ENCODE measurements at regions not wholly inside any gene's neighbourhood (a gene's known extent, or its start where the extent isn't known, plus 50 kb on each side); places are given as distances from the start of the nearest gene placed in this dataset.

DNA sequence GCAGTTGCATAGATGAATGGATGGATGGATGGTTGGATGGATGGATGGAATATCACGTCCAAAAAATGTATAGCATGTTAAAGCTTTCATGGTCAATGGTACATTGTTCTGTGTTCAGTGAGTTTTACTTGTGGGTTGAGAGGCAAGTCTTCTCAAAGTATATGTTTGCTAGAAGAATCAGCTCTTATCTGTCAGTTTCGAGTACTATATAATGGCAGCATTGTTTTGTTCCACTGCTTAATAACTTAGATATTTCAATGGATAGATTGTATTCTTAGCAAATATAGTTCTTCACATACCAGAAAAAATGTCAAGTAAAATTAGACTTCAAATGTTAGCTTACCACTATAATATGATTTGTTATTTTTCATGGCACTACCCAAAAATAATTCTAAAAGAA lies 100.9 kb upstream of the CDIN1 start:
- no peaks in the 10 kb centered on the region for H3K27me3 Mint-ChIP-seq (ENCODE audit: low read depth in 2 of 2)

DNA sequence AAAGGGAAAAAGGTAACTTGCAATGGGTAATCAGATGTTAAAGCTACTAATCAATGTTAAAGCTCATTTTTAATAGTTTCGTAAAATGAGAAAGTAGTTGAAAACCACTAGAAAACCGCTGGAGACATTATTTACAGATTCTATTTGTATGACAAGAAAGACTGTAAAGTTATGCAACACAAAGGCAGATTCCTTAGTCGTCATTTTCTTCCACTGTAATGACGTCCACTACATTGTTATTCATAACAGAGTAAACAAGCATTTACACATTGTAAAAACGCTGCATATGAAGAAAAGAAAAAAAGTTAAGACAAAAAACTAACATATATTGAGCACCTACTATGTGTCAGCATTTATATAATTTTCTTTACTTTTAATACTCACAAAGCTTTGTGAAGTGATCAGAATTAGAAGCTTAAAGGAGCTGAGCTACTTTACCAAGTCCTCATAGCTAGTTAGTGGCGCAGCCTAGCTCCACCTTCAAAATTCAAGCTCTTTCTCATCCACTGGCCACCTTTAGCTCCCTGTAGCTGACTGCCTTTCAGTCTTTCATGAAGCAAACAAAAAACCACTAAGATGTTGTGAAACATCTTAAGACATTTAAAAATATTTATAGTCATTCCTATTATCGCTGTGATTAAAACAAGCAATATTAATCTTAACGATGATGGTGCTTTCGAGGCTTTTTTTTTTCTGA lies 100.1 kb upstream of the CDIN1 start:
- intact Hi-C loops (cut with micrococcal nuclease), result no loop called here
- Mint-ChIP-seq H3K9me3 (peaks cover 0 to 4% of the 10 kb centered on the region in 2 donors), H3K36me3 (no peaks in the 10 kb centered on the region), H3K27me3 (ENCODE audit: low read depth in 2 of 2) (no peaks in the 10 kb centered on the region), H3K4me3 (no peak overlapping the region), H3K27ac (no peak overlapping the region), H3K4me1 (no peaks in the 10 kb centered on the region)
- no peaks in the 10 kb centered on the region for H3K9me3 ChIP-seq (ENCODE audit: control insufficient read depth, insufficient read depth, low read length)
- DNase-seq (no peak), ATAC-seq (no peak)
- TF ChIP-seq, protein P1, sequence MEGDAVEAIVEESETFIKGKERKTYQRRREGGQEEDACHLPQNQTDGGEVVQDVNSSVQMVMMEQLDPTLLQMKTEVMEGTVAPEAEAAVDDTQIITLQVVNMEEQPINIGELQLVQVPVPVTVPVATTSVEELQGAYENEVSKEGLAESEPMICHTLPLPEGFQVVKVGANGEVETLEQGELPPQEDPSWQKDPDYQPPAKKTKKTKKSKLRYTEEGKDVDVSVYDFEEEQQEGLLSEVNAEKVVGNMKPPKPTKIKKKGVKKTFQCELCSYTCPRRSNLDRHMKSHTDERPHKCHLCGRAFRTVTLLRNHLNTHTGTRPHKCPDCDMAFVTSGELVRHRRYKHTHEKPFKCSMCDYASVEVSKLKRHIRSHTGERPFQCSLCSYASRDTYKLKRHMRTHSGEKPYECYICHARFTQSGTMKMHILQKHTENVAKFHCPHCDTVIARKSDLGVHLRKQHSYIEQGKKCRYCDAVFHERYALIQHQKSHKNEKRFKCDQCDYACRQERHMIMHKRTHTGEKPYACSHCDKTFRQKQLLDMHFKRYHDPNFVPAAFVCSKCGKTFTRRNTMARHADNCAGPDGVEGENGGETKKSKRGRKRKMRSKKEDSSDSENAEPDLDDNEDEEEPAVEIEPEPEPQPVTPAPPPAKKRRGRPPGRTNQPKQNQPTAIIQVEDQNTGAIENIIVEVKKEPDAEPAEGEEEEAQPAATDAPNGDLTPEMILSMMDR (IDR thresholded peaks at IDR 0.05), result no peak
- WGBS (ENCODE audit: insufficient coverage), result 84% methylated on average over 6 of the region's 9 CpGs
- no peak overlapping the region for H3K4me3 ChIP-seq (ENCODE audit: low read length)
- no peaks in the 10 kb centered on the region for H3K36me3 ChIP-seq (ENCODE audit: control insufficient read depth, insufficient read depth, low read length)
- no peaks in the 10 kb centered on the region for H3K4me1 ChIP-seq (ENCODE audit: control insufficient read depth, insufficient read depth, low read length)
- no peaks in the 10 kb centered on the region for H3K27me3 ChIP-seq (ENCODE audit: control insufficient read depth, insufficient read depth, low read length)
- H3K27ac ChIP-seq (ENCODE audit: low read length), result no peak overlapping the region

More for the DNA sequence above, 100.9 kb upstream of the CDIN1 start:
- intact Hi-C loops (cut with micrococcal nuclease), result no loop called here
- Histone ChIP-seq H3K27ac (ENCODE audit: low read length) (no peak overlapping the region), H3K9me3 (ENCODE audit: control insufficient read depth, insufficient read depth, low read length) (no peaks in the 10 kb centered on the region), H3K36me3 (ENCODE audit: control insufficient read depth, insufficient read depth, low read length) (no peaks in the 10 kb centered on the region), H3K4me3 (ENCODE audit: low read length) (no peak overlapping the region), H3K4me1 (ENCODE audit: control insufficient read depth, insufficient read depth, low read length) (no peaks in the 10 kb centered on the region), H3K27me3 (ENCODE audit: control insufficient read depth, insufficient read depth, low read length) (no peaks in the 10 kb centered on the region)
- ATAC-seq, result no peak
- TF ChIP-seq, protein P1 (IDR thresholded peaks at IDR 0.05), result no peak
- no peaks in the 10 kb centered on the region for H3K4me1 Mint-ChIP-seq
- no peak for DNase-seq
- 73% methylated on average over 1 of the region's 2 CpGs for WGBS (ENCODE audit: insufficient coverage)
- H3K36me3 Mint-ChIP-seq, result no peaks in the 10 kb centered on the region
- no peak overlapping the region for H3K27ac Mint-ChIP-seq
- H3K4me3 Mint-ChIP-seq, result no peak overlapping the region
- H3K9me3 Mint-ChIP-seq, result peaks cover 0 to 4% of the 10 kb centered on the region in 2 donors

GRCh38 chr15:36481156-36481555 lies 98.3 kb upstream of the CDIN1 start:
- WGBS (ENCODE audit: insufficient coverage), result no CpG with 5 or more reads among the region's 1 CpG

More at GRCh38 chr15:36481156-36481555, 98.3 kb upstream of the CDIN1 start:
- Histone ChIP-seq H3K27ac (ENCODE audit: low read length) (no peak overlapping the region), H3K27me3 (ENCODE audit: control insufficient read depth, insufficient read depth, low read length) (no peaks in the 10 kb centered on the region), H3K4me3 (ENCODE audit: low read length) (no peak overlapping the region), H3K36me3 (ENCODE audit: control insufficient read depth, insufficient read depth, low read length) (no peaks in the 10 kb centered on the region), H3K4me1 (ENCODE audit: control insufficient read depth, insufficient read depth, low read length) (no peaks in the 10 kb centered on the region), H3K9me3 (ENCODE audit: control insufficient read depth, insufficient read depth, low read length) (no peaks in the 10 kb centered on the region)
- ATAC-seq, result no peak
- no peak overlapping the region for H3K27ac Mint-ChIP-seq
- no peak for DNase-seq
- TF ChIP-seq, protein P1 (IDR thresholded peaks at IDR 0.05), result no peak
- H3K4me3 Mint-ChIP-seq, result no peak overlapping the region
- intact Hi-C loops (cut with micrococcal nuclease), result no loop called here
- no peaks in the 10 kb centered on the region for H3K36me3 Mint-ChIP-seq
- H3K9me3 Mint-ChIP-seq, result peaks cover 2 to 3% of the 10 kb centered on the region in 2 donors
- no peaks in the 10 kb centered on the region for H3K4me1 Mint-ChIP-seq
- H3K27me3 Mint-ChIP-seq (ENCODE audit: low read depth in 2 of 2), result no peaks in the 10 kb centered on the region

Measured in natural killer cell (primary cell).